ENCODE measurements at regions not wholly inside any gene's neighbourhood (a gene's known extent, or its start where the extent isn't known, plus 50 kb on each side); places are given as distances from the start of the nearest gene placed in this dataset.

DNA sequence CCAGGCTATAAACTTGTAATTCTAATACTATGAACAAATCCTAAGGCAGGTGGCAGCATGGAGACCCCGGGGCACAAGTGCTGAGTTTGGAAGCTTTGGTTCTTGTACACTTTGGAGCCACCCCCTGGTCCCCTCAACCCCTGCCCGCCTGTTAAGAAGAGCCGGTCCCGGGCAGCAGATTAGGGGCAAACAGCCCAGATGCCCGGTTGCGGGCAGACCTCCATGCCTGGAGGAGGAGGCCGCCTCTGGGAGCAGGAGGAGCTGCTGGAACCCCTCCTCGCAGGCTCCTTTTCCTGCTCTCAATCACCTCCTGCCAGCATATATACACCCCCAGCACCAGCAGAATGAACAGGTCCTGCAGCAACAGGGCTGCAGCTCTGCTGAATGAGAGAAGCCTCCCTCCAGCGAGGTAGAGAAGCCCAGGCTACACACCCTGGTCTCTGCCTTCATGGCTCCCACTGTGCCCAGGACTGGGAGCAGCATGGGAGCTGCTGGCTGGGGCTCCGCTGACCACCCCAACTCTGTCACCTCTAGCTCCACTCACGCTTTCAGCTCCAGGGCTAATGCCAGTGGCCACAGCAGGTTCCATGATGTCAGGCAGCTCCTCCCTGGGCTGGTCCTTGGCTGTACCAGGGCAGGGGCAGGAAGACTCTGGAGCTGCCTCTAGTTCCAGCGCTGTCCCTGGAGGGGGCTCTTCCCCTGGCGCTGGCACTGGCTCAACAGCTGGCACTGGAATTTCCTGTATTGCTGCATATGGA lies 1713.5 kb upstream of the ACO1 start:
- Histone ChIP-seq H3K27me3 (no peaks in the 10 kb centered on the region), H3K27ac (no peak overlapping the region), H3K9me3 (no peaks in the 10 kb centered on the region), H3K4me3 (no peak overlapping the region), H3K4me1 (no peaks in the 10 kb centered on the region), H3K36me3 (no peaks in the 10 kb centered on the region)
- TF ChIP-seq, protein P1, sequence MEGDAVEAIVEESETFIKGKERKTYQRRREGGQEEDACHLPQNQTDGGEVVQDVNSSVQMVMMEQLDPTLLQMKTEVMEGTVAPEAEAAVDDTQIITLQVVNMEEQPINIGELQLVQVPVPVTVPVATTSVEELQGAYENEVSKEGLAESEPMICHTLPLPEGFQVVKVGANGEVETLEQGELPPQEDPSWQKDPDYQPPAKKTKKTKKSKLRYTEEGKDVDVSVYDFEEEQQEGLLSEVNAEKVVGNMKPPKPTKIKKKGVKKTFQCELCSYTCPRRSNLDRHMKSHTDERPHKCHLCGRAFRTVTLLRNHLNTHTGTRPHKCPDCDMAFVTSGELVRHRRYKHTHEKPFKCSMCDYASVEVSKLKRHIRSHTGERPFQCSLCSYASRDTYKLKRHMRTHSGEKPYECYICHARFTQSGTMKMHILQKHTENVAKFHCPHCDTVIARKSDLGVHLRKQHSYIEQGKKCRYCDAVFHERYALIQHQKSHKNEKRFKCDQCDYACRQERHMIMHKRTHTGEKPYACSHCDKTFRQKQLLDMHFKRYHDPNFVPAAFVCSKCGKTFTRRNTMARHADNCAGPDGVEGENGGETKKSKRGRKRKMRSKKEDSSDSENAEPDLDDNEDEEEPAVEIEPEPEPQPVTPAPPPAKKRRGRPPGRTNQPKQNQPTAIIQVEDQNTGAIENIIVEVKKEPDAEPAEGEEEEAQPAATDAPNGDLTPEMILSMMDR (IDR thresholded peaks at IDR 0.05) = no peak
- WGBS, 2 donors = 86 to 89% methylated on average over 13 of the region's 13 CpGs
- intact Hi-C loops (cut with DNase I) = no loop called here
- ATAC-seq = peak in 1 of 8 donors; percentile 30
- DNase-seq = no peak

DNA sequence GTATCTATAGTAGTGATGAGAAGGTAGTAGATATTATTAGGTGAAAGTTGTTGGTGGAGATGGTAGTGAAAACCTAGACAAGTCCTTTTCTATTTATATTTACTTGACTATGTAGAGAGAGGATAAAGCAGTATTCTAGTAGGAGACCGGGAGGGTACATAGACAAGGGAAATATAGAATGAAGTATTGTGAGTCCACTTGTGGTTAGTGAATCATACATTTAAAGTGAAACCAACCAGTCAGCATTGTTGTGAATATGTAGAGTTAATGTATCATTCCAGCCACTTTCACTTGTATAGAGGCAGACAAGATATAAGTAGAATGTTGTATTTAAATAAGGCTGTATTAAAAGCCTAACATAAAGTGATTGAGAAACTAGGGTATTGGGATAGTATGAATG lies 1711.3 kb upstream of the ACO1 start:
- intact Hi-C loops (cut with DNase I) = no loop called here
- no peak for ATAC-seq
- WGBS, 2 donors = 92 to 95% methylated on average over 1 of the region's 1 CpG

DNA sequence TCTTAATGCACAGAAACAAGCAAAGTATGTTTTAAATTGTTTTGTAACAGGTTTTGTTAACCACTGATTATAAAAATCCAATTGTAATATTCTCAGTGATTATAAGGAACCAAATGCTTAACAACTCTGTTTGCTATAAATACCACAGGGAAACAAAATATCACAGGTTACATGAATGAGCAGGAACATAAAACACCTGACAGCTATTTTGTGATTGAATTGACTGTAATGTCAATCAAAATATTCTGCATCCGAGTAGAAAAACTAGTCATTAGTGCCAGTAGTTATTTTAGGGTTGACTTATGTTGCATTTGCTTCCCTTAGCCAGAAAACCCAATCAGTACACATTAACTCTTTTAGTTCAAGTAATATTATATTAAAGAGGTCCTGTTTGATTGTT lies 1707.8 kb upstream of the ACO1 start:
- DNase-seq (no peak), ATAC-seq (no peak)
- Histone ChIP-seq H3K27me3 (no peaks in the 10 kb centered on the region), H3K27ac (no peak overlapping the region), H3K9me3 (peaks cover 0 to 13% (median 0%) of the 10 kb centered on the region in 11 donors), H3K4me3 (no peak overlapping the region), H3K36me3 (no peaks in the 10 kb centered on the region), H3K4me1 (no peaks in the 10 kb centered on the region)
- intact Hi-C loops (cut with DNase I) = no loop called here
- TF ChIP-seq, protein P1 (IDR thresholded peaks at IDR 0.05) = no peak
- WGBS, 2 donors = 40 to 65% methylated on average over 1 of the region's 1 CpG

More for the DNA sequence above, 1711.3 kb upstream of the ACO1 start:
- TF ChIP-seq, protein P1 (IDR thresholded peaks at IDR 0.05) = no peak
- no peak for DNase-seq
- H3K9me3 ChIP-seq = no peaks in the 10 kb centered on the region
- no peaks in the 10 kb centered on the region for H3K4me1 ChIP-seq
- H3K4me3 ChIP-seq = no peak overlapping the region
- H3K27ac ChIP-seq = no peak overlapping the region
- H3K36me3 ChIP-seq = no peaks in the 10 kb centered on the region
- H3K27me3 ChIP-seq = no peaks in the 10 kb centered on the region

DNA sequence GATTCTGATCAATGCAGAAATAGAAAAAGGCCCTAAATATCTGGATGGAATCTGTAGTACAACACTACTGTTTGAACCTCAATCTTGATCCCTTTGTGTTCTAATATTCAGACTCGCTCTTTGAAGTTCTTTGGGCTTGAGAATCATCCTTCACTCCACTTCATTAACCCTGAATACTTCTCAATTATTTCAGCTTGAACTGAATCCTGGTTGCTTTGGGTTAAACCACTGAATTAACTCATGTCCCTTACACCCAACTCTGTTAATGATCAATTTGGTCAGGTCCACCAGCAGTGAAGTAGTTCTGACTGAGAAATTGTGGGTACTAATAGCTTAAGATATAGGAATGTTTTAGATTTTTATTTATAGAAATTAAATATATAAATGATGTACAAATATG lies 1707.2 kb upstream of the ACO1 start:
- no peaks in the 10 kb centered on the region for H3K27me3 ChIP-seq
- intact Hi-C loops (cut with DNase I) = no loop called here
- H3K9me3 ChIP-seq = peaks cover 0 to 13% (median 0%) of the 10 kb centered on the region in 11 donors
- H3K36me3 ChIP-seq = no peaks in the 10 kb centered on the region
- H3K4me3 ChIP-seq = no peak overlapping the region
- H3K27ac ChIP-seq = no peak overlapping the region
- TF ChIP-seq, protein P1 (IDR thresholded peaks at IDR 0.05) = no peak
- WGBS, 2 donors = 41 to 89% methylated on average over 1 of the region's 1 CpG
- ATAC-seq (no peak), DNase-seq (no peak)
- H3K4me1 ChIP-seq = no peaks in the 10 kb centered on the region
